OCI-M2 (cell line): ENCODE measurements at regions not wholly inside any gene's neighbourhood (a gene's known extent, or its start where the extent isn't known, plus 50 kb on each side); places are given as distances from the start of the nearest gene placed in this dataset.

Experiments
- DNase-seq: peaks from one replicate; lab custom pipeline; 2025; ENCODE audit not compliant: unreplicated experiment; lab: John Stamatoyannopoulos, UW

- no peak for DNase-seq
Measured at GRCh38 chr7:142606081-142606480, 143.2 kb upstream of the PRSS1 start.

GRCh38 chr7:142604671-142605070 is 144.6 kb upstream of the PRSS1 start:
- DNase-seq = no peak

- no peak for DNase-seq
Measured at GRCh38 chr7:142603870-142604448, 145.3 kb upstream of the PRSS1 start.

GRCh38 chr7:142602756-142603155 is 146.5 kb upstream of the PRSS1 start:
- DNase-seq = no peak

- DNase-seq = no peak
Measured at GRCh38 chr7:142602183-142602582, 147.1 kb upstream of the PRSS1 start.

- no peak for DNase-seq
Measured at GRCh38 chr7:142598297-142598696, 151.0 kb upstream of the PRSS1 start.

GRCh38 chr7:142597547-142597946 is 151.7 kb upstream of the PRSS1 start:
- DNase-seq = no peak

- no peak for DNase-seq
Measured at GRCh38 chr7:142595816-142596516, 153.3 kb upstream of the PRSS1 start.

GRCh38 chr7:142594078-142594477 is 155.2 kb upstream of the PRSS1 start:
- DNase-seq = no peak

GRCh38 chr7:142593106-142593505 is 156.2 kb upstream of the PRSS1 start:
- no peak for DNase-seq

- no peak for DNase-seq
Measured at GRCh38 chr7:142592664-142593063, 156.6 kb upstream of the PRSS1 start.

GRCh38 chr7:142592231-142592630 is 157.0 kb upstream of the PRSS1 start:
- no peak for DNase-seq

- DNase-seq = no peak
Measured at GRCh38 chr7:142590830-142591457, 158.3 kb upstream of the PRSS1 start.

- DNase-seq = no peak
Measured at GRCh38 chr7:142590077-142590476, 159.2 kb upstream of the PRSS1 start.

GRCh38 chr7:142587578-142588191 is 161.6 kb upstream of the PRSS1 start:
- DNase-seq = no peak

- DNase-seq = no peak
Measured at GRCh38 chr7:142586611-142587010, 162.7 kb upstream of the PRSS1 start.

- no peak for DNase-seq
Measured at GRCh38 chr7:142585425-142585824, 163.8 kb upstream of the PRSS1 start.

GRCh38 chr7:142584765-142585164 is 164.5 kb upstream of the PRSS1 start:
- no peak for DNase-seq

- no peak for DNase-seq
Measured at GRCh38 chr7:142583446-142583845, 165.8 kb upstream of the PRSS1 start.

GRCh38 chr7:142582351-142582750 is 166.9 kb upstream of the PRSS1 start:
- DNase-seq = no peak

- no peak for DNase-seq
Measured at GRCh38 chr7:142581341-142581740, 167.9 kb upstream of the PRSS1 start.

GRCh38 chr7:142579946-142580345 is 169.3 kb upstream of the PRSS1 start:
- DNase-seq = no peak
